ENCODE measurements at regions not wholly inside any gene's neighbourhood (a gene's known extent, or its start where the extent isn't known, plus 50 kb on each side); places are given as distances from the start of the nearest gene placed in this dataset.

- TF ChIP-seq CTCF (IDR thresholded peaks at IDR 0.05; ENCODE audit: low read length) = no peak
- TF ChIP-seq EZH2phosphoT487 (IDR thresholded peaks at IDR 0.05; ENCODE audit: low read length) = no peak
- TF ChIP-seq EZH2 (optimal IDR thresholded peaks at IDR 0.05; ENCODE audit: low read depth, low read length) = no peak
Observed at GRCh38 chr10:112880633-112881530, 69.2 kb upstream of the TCF7L2 start.
